ENCODE measurements at regions not wholly inside any gene's neighbourhood (a gene's known extent, or its start where the extent isn't known, plus 50 kb on each side); places are given as distances from the start of the nearest gene placed in this dataset.

DNA sequence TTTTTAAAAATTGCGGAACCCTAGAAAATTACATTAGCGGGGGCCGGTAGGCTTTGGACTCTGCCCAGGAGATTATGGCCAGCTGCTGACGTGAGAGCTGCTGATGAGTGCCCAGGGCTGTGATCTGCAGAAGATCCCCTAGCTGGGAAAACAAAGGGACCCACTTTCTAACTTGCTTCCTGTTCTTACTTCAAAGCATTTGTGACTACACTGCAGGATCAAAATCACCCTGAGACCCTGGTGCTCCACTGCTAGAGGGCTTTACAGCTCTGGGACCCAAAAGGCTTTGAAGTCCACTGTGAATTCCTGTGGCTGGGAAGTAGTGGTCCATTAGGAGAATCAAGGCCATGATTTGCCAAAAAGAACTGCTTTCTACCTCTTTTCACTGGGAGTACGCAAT lies 499.4 kb upstream of the AKR1E2 start (continued):
- TF ChIP-seq OVOL2 (CRISPR knock-in tag; IDR thresholded peaks at IDR 0.05; ENCODE audit: borderline replicate concordance) (no peak), KAT7 (CRISPR knock-in tag; IDR thresholded peaks at IDR 0.05; ENCODE audit: borderline replicate concordance) (no peak), TEAD4 (CRISPR knock-in tag; IDR thresholded peaks at IDR 0.05) (no peak), SP1 (CRISPR knock-in tag; conservative IDR thresholded peaks at IDR 0.05) (no peak), JUN (CRISPR knock-in tag; IDR thresholded peaks at IDR 0.05) (no peak)
- TF ChIP-seq, protein P1, sequence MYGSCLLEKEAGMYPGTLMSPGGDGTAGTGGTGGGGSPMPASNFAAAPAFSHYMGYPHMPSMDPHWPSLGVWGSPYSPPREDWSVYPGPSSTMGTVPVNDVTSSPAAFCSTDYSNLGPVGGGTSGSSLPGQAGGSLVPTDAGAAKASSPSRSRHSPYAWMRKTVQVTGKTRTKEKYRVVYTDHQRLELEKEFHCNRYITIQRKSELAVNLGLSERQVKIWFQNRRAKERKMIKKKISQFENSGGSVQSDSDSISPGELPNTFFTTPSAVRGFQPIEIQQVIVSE (CRISPR knock-in tag; IDR thresholded peaks at IDR 0.05; ENCODE audit: borderline replicate concordance) = no peak

DNA sequence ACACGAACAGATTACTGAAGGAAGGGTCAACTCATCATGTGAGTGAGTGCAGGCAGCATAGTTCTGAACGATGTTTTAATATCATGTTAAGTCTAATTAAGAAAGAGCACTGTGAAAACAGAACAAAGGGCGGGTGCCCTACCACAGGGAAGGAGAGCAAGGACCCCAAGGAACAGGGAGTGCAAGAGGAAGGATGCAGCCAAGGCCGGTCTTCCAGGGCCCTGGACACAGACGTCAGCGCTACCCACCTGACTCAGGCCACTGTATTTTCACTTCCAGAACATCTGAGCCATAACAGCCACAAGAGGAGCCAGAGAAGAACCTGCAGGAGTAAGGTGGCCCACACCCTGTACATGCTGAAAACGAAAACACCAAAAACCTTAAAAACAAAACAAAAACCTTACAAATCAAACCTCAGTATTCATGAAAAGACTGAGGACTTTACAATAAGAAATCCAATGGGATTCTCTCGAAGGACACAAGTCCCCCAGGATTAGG lies 506.1 kb upstream of the AKR1E2 start:
- POLR2A ChIA-PET = no interaction called here
- ATAC-seq = no peak

More for the DNA sequence above, 506.1 kb upstream of the AKR1E2 start:
- CTCF ChIA-PET = no interaction called here
- H3K4me3 Mint-ChIP-seq = no peak overlapping the region
- peaks cover 3% of the 10 kb centered on the region; the same call in 1 of the 2 replicates for H3K27me3 Mint-ChIP-seq (ENCODE audit: low read depth)
- H3K36me3 Mint-ChIP-seq = no peaks in the 10 kb centered on the region
- TF ChIP-seq, protein P2, sequence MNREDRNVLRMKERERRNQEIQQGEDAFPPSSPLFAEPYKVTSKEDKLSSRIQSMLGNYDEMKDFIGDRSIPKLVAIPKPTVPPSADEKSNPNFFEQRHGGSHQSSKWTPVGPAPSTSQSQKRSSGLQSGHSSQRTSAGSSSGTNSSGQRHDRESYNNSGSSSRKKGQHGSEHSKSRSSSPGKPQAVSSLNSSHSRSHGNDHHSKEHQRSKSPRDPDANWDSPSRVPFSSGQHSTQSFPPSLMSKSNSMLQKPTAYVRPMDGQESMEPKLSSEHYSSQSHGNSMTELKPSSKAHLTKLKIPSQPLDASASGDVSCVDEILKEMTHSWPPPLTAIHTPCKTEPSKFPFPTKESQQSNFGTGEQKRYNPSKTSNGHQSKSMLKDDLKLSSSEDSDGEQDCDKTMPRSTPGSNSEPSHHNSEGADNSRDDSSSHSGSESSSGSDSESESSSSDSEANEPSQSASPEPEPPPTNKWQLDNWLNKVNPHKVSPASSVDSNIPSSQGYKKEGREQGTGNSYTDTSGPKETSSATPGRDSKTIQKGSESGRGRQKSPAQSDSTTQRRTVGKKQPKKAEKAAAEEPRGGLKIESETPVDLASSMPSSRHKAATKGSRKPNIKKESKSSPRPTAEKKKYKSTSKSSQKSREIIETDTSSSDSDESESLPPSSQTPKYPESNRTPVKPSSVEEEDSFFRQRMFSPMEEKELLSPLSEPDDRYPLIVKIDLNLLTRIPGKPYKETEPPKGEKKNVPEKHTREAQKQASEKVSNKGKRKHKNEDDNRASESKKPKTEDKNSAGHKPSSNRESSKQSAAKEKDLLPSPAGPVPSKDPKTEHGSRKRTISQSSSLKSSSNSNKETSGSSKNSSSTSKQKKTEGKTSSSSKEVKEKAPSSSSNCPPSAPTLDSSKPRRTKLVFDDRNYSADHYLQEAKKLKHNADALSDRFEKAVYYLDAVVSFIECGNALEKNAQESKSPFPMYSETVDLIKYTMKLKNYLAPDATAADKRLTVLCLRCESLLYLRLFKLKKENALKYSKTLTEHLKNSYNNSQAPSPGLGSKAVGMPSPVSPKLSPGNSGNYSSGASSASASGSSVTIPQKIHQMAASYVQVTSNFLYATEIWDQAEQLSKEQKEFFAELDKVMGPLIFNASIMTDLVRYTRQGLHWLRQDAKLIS (CRISPR knock-in tag; IDR thresholded peaks at IDR 0.05; ENCODE audit: borderline replicate concordance) = no peak
- TF ChIP-seq IRF2 (CRISPR knock-in tag; IDR thresholded peaks at IDR 0.05; ENCODE audit: borderline replicate concordance, low read depth) (no peak), TCF7 (CRISPR knock-in tag; IDR thresholded peaks at IDR 0.05; ENCODE audit: low read depth) (no peak), CREM (CRISPR knock-in tag; IDR thresholded peaks at IDR 0.05) (no peak), SOX15 (CRISPR knock-in tag; IDR thresholded peaks at IDR 0.05) (no peak), GTF2I (CRISPR knock-in tag; conservative IDR thresholded peaks at IDR 0.05) (no peak), NR3C1 (CRISPR knock-in tag; conservative IDR thresholded peaks at IDR 0.05; ENCODE audit: low read depth) (no peak), GABPB1 (CRISPR knock-in tag; IDR thresholded peaks at IDR 0.05) (no peak), MXD4 (CRISPR knock-in tag; IDR thresholded peaks at IDR 0.05; ENCODE audit: borderline replicate concordance) (no peak), RELA (CRISPR knock-in tag; IDR thresholded peaks at IDR 0.05; ENCODE audit: borderline replicate concordance) (no peak), ELF4 (CRISPR knock-in tag; IDR thresholded peaks at IDR 0.05; ENCODE audit: low read depth) (no peak)
- TF ChIP-seq, protein P3, sequence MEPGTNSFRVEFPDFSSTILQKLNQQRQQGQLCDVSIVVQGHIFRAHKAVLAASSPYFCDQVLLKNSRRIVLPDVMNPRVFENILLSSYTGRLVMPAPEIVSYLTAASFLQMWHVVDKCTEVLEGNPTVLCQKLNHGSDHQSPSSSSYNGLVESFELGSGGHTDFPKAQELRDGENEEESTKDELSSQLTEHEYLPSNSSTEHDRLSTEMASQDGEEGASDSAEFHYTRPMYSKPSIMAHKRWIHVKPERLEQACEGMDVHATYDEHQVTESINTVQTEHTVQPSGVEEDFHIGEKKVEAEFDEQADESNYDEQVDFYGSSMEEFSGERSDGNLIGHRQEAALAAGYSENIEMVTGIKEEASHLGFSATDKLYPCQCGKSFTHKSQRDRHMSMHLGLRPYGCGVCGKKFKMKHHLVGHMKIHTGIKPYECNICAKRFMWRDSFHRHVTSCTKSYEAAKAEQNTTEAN (CRISPR knock-in tag; IDR thresholded peaks at IDR 0.05) = no peak
- TF ChIP-seq, protein P4, sequence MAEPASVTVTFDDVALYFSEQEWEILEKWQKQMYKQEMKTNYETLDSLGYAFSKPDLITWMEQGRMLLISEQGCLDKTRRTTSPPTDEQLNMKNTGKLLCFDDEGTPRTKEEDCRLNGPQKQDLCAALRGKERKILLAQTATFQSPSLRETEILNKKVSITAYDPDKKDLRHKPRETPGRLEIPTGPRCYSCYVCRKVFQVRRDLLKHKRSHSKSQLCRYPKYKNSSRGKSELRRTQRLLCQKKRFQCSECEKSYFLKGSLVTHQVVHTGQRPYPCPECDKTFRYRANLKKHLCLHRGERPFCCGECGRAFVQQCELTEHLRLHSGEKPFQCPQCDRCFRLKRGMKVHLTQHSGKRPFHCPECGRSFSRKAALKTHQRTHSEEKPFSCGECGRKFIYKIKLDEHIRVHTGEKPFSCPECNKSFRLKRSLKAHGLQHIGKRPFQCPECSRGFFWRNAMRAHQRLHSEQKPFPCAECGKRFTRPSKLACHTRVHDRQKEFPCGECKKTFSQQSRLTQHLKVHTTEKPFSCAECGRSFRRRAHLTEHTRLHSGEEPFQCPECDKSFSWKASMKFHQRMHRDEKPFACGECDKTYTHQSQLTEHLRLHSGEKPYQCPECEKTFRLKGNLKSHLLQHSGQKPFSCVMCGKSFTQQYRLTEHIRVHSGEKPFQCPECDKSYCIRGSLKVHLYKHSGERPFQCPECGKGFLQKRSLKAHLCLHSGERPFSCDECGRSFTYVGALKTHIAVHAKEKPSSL (CRISPR knock-in tag; conservative IDR thresholded peaks at IDR 0.05) = no peak
- no peak for DNase-seq (ENCODE audit: low spot score)
- H3K27ac Mint-ChIP-seq = no peak overlapping the region
- H3K4me1 Mint-ChIP-seq = no peaks in the 10 kb centered on the region
- H3K9me3 Mint-ChIP-seq = no peaks in the 10 kb centered on the region
